GM03348 (cell line): ENCODE measurements at regions not wholly inside any gene's neighbourhood (a gene's known extent, or its start where the extent isn't known, plus 50 kb on each side); places are given as distances from the start of the nearest gene placed in this dataset.
"Not testable (repeated sequence)": the region's sequence is repeated elsewhere in the genome, so short reads cannot be mapped to it uniquely, and the experiment has no call there.

ENCODE experiments used
- DNase-seq: peaks from one replicate; pipeline ENCODE4 v3.0.0; 2012; ENCODE audit warnings: low spot score

DNA sequence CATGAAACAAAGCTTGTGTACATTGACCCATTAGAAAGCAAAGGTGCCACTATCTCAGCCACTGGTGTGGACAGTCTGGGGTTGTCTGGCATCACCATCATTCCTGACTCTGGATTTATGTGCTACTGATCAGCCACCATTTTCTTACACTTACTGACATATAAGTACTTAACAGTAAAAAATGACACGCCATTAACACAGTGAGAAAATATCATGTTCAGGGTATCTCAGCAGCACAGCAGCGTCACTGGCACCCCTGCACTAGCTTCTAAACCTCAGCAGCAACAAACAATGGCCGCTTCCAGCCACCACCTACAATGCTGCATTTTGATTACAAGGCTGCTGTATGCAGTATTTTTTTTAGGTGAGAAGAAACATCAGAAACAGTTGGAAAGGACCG lies 253.4 kb upstream of the HDAC4 start:
- DNase-seq, result no peak

DNA sequence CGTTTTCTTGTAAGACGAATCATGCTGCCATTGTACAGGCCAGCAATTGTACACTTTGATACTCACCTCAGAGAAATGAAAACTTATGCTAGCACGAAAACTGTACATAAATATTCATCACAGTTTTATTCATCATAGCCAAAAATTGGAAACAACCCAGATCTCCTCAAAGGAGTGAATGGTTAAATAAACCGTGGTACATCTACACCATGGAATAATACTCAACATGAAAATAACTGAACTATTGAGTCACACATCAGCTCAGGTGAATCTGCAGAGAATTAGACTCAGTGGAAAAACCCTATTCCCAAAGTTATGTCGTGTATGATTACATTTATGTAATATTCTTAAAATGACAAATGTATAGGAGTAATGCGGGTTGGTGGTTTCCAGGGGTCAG lies 251.0 kb upstream of the HDAC4 start:
- no peak for DNase-seq

DNA sequence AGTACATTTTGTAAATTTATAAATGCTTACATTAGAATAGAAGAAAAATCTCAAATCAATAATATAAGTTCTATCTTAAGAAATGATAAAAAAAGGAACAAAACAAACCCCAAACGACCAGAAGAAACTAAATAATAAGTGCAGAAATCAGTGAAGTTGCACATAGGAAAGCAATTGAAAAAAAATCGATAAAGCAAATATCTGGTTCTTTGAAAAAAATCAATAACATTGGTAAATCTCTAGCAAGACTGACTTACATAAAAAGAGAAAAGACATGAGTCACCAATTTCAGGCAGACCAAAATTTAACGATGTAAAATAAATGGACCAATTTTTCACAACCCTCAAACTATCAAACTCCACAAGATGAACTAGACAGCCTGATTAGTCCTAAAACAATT lies 249.9 kb upstream of the HDAC4 start:
- no peak for DNase-seq

DNA sequence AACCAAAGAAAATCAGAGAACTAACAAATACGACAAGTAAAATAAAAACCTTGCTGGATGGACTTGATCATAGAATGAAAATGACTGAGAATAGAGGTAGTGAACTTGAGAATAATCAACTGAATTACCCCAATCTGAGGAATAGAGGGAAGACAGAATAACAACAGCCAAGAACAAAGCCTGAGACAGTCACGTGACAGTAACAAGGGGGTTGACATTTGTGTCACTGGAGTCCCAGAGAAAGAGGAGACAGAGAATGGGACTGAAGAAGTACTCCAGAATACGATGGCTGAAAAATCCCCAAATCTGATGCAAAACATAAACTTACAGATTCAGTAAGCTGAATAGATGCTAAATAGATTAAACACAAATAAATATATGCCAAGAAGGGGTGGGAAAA lies 248.5 kb upstream of the HDAC4 start:
- DNase-seq, result no peak

DNA sequence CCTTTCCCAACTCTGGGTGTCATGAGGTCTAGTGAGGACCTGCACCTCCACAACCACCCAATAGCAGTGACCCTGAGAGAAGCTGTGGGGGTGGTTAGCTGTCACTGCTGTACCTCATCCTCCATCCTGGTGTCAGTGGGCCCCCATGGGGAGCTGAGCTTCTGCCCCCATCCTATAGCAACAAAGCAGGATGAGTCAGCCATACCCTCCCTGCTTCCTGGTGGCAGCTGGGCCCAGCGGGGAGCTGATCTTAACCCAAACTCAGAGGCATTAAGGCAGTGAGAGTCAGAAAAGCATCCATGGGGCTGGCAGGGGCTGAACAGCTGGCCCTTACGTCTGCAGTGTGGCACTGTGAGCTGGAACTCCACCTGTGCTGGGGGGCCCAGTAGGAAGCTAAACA lies 247.8 kb upstream of the HDAC4 start:
- DNase-seq, result no peak

DNA sequence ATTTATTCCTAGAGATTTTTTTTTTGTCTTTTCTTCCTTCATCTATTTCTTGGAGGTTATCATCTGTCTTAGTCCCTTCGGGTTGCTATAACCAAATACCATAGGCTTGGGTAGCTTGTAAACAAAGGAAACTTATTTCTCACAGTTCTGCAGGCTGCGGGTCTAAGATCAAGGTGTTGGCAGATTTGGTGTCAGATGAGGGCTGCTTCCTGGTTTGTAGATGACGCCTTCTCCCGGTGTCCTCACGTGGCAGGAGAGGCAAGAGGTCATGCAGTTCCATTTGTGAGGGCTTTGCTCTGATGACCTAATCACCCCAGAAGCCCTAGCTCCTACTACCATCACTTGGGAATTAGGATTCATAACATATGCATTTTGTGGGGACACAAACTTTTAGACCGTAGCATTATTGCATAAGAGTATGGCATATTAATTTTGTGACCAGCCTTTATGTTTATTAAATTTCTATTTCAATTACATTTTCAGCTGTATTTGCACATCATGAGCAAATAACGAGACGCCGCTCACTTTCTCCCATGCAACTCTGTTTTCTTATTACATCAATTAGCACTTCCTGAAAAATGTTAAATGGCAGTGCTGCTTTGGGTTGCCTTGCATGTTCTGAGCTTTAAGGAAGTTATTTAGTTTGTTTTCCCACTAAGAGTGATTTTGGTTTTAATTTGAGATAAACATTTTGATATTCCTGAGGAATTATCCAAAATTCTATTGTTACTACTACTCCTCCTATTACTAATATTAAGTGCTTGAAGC lies 246.4 kb upstream of the HDAC4 start:
- DNase-seq, result no peak

DNA sequence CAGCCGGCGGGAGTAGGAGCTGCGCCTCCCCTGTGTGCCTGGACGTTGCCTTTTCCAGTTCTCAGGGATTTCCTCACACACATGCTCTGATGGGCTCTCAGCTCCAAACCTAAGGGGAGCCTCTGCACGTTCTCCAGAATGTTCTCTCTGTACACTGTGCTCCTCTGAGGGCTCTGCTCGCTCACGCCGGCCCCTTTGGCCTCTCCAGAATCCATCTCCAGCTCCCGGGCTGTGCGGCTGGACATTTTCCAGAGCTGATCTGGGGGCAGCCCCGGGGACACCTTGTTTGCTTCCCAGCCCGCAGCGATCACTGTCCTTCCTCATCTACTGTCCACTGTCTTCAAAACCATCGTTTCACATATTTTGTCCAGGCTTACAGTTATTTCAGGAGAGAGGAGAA lies 245.4 kb upstream of the HDAC4 start:
- no peak for DNase-seq

DNA sequence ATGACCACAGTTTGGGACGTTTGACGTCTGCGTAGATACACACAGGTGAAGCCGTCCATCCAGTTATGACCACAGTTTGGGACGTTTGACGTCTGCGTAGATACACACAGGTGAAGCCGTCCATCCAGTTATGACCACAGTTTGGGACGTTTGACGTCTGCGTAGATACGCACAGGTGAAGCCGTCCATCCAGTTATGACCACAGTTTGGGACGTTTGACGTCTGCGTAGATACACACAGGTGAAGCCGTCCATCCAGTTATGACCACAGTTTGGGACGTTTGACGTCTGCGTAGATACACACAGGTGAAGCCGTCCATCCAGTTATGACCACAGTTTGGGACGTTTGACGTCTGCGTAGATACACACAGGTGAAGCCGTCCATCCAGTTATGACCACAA lies 243.8 kb upstream of the HDAC4 start:
- DNase-seq, result not testable (repeated sequence)

DNA sequence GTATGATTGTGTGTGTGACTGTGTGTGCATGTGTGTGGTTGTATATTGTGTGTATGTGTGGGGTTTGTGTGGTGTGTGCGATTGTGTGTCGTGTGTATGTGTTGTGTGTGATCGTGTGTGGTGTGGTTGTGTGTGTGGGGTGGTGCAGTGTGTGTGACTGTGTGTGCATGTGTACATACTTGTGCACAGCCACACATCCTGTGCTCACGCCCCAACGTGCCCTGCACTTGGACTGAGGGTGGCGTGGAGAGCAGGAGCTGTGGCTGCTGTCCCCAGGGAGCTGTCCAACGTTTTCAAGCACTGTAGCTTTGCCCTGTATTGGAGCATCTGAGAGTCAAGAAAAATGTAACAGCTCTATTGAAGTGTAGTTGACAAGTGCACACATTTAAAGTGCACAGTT lies 243.2 kb upstream of the HDAC4 start:
- DNase-seq, result no peak

DNA sequence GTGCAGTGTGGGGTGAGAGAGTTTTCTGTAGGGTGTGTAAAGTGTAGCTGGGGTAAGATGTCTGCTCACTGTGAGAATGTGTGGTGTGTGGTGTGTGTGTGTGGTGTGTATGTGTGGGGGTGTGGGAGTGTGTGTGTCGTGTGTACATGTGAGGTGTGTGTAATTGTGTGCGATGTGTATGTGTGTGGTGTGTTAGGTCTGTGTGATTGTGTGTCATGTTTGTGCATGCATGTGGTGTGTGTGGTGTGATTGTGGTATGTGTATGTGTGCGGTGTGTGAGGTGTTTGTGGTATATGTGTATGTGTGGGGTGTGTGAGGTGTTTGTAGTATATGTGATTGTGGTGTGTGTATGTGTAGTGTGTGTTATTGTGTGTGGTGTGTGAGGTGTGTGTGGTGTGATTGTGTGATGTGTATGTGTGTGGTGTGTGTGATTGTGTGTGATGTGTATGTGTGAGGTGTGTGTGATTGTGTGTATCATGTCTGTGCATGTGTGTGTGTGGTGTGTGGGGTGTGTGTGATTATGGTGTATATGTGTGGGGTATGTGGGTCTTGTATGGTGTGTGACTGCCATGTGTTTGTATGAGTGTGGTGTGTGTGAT lies 241.7 kb upstream of the HDAC4 start:
- DNase-seq, result no peak

DNA sequence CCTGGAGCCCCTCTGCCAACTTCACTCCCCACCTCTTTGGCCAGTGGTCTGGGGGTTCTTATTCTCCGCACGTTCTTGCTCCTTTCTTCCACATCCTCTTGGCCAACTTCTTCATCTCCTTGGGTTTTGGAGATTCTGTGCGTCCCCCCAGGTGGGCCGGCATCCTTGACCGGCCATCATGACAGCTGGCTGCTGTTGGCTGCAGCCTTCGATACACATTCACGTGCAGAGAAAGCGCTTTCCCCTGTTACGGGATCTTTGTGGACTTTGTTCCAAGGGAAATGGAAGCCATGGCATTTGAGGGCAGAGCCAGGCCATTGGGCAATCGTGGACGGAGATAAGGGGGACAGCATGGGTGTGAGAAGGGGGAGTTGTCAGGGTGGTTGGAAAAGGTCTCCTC lies 241.1 kb upstream of the HDAC4 start:
- DNase-seq, result not testable (repeated sequence)

DNA sequence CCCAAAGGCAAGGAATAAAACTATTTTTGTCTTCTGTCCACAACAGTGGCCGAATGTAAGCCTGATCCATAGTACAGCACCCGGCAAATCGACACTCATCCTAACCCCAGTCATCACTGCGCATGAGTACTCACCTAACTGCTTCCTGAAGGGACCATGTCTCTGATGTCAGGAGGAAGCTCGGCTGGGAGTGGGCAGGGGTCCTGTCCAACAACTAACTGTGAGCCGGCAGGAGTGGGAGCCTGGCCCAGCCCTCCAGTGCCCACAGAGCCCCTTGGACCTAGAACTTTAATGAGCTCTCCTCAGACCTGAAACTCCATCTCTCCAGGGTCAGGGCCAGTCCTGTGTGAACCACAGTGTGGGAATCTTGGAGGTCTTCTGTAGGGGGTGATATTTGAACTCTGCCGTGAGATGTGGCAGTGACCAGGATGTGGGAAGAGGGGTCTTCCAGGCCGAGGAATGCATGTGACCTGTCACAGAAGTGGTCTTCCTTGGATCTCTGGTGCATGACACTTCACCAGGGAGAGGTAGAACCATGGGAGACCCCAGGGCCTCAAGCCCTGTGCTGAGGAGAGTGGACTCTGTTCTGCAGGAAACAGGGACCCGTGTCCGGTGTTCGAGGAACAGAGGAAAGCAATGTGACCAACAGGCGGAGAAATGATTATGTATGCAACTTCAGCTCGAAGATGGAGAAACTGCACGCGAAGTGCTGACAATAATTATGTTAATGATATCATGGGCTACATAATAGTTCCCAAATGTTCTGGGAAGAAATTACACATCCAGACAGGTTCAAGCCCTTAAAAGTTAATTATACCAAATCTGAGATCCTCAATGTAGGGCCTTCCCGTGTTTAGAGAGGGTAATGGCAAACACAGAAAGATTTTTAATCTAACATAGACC lies 240.1 kb upstream of the HDAC4 start:
- DNase-seq, result no peak

DNA sequence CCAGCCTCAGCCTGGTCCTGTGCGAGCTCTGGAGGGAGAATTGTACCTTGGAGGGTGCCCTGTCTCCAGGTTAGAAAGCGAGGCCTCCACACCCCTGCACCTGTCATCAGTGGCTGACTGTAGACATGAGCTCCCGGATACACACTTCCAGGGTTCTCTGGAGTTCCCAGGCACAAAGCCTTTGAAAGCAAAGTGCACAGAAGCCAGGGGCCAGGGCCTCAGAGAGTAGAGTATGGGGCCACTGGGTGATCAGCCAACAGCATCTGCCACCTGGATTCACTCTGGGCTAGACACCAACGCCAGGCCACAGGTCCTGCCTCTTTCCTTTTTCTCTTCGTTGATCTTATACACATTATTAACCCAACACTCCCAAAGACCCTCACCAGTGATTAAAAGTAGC lies 239.4 kb upstream of the HDAC4 start:
- no peak for DNase-seq

DNA sequence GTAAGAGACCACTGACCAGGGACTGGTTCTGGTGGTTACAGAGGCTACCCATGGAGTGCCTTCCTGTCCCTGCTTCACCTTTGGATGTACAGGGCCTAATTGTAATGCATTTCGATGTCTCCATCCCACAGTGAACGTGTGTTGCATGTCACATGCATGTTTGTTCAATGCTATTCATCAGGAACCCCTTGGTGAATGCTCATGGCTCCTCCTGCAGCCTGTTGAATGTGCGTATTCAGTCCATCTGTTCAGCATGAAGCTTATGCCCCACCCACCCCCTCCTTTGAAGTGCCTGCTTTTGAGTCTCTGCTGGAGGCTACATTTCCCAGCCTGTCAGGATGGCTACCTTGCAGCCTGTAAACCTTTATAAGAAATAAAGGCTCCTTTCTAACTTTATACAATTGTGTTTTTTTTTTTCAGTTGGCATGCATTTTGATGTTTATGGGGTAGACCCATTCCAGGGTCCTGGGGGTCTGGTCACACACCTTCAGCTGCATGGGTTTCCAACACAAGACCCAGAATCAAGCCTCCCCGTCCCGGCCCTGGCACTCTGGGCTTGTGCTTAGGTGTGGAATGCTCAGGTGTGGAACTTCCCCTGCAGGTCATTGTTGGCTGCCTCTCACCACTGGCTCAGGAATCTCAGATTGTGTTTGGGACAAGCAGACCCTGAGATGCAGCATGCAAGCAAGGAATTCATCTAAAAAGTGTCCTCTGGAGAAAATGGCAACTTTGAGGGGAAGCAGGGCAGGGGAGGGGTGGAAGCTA lies 238.8 kb upstream of the HDAC4 start:
- no peak for DNase-seq

DNA sequence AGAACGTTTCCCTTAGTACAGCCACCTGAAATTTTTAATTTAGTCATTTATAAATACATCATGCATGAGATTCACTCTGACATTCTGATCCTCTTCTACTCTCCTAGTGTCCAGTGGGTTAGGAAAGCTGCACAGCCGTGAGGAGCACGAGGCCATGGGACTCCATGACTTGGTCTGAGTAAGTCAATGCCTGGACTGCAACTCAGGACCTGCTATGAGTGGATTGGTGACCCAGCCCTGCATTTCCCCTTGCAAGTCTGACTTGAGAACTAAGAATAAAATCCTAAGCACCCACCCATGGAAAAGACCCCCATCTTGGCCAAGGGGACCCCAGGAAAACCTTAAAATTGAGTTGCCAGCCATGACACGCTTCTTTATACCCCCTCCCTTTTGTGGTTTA lies 237.6 kb upstream of the HDAC4 start:
- DNase-seq, result no peak

DNA sequence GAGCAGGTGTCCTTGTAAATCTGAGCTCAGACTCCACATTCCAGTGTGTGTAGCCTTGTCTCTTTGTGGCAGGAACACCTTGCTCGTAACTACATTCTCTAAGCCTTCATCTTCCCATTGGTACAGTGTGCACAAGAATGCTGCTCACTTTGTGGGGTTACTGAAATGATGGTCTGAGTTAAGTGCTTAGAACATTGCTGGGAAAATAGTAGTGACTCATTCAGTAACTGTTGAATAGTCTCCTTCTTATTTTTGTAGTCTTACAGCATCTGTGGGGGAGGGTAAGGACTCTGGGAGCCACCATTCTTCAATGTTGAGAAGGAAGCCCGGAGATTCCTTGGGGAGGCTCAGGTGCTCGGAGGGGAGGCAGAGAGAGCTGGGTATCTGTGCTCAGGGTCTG lies 236.0 kb upstream of the HDAC4 start:
- DNase-seq, result no peak

DNA sequence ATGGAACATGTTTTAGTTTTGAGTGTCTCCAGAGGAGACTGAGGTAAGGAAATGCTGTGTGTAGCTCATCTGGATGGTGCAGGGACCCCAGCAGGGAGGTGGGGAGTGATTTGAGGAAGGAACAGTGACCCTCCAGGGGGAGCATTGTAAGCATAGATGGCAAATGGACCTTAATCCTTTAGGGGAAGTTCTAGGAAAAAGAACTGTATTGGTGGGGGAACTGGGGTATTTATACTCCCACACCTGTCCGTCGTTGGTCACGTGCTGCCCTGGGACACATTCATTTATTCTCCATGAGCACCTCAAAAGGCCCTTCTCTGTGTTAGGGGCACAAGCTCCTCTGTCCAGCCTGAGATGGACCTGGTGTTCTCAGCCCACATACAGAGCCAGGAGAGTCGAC lies 233.9 kb upstream of the HDAC4 start:
- DNase-seq, result no peak

DNA sequence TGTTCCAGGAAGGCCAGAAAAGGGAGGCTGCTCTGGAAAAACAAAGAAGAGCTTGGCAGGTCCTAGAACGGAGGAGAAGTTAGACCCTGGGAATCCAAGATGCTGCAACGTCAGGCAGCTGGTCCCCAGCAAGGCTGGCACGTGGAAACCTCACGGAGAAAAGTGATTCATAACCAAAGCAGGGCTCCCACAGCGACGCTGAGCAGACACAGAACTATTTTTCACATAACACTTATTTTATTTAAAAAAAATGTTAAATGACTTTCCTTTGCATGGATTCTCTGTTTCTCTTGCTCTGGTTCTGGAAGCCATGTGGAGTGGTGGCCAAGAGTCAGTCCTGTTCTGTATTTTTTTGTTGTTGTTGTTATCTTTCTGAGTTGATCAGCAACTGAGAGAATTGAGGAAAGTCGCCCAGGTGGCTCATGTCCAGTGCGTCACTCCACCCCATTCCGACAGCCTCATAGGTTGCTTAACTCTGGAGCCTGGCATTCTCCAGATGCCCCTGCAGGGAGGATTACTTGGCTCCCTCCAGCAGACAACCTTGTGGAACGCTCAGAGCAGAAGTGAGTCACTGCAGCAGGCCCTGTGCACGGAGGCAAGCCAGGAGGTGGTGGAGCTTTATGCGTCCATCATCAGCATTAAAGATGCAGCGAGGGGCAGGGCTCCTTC lies 229.9 kb upstream of the HDAC4 start:
- peak; percentile 88 for DNase-seq

DNA sequence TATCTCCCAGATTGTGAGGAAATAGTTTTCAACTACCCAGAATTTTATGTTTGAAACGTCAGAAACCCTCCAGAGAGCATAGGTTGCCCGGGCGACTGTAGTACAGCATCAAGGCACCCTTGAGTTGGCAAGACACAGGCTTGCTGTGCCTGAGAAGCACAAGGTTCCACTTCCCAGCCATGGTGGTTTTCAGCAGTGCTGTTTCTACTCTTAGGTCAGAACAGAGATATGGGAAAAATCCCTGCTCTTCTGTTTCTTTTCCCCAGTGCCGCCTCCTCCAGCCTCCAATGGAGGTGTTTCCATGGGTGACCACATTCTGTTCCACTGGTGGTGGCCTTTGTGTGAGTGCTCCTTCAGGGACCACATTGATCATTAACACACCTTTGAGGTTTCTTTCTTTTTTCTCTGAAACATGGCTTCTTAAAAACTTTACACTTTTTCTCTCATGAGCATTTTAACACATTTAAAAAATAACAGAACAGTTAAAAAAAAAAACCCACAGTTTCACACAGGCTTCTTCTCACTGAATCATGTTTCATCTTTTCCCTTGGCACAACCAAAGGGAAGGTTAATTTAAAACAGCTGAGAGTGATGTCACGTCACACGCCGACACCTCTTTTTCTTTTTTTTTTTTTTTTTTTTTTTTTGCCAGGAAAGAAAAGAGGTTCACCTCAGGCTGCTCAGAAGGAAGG lies 229.3 kb upstream of the HDAC4 start:
- peak; percentile 26 for DNase-seq

DNA sequence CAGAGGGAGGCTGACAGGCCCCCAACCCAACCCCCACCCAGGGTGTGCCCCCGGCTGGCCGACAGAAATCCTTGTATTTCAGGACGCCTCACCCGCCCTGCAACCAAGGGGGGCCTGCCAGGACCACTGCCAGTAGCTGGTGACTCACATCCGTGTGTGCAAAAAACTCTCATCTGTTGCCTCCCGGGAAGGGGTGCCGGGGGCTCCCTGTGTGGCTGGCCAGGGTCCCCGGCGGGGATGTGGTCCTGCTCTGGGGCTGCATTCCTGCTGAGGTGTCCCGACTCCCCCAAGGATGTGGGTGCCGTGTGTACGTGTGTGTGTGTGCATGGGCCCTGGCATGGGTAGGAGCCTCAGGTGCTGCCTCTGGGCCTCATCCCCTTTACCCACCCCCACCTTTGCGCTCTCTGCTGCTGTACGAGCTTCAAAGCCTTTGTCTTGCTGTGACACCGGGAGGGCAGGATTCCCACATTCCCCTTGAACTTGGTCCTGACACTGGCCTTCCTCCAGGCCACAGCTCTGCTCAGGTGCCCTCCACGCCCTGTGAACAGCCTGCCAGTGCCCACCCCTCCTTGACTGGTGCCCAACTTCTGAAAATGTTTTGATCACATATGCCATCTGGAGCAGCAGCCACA lies 226.3 kb upstream of the HDAC4 start:
- DNase-seq, result no peak
